Natural killer cell treated with Interleukin-12 subunit alpha and Interleukin-12 subunit beta and Interleukin-15 and Interleukin-18, amount 100 ng/mL, for 72 hours (primary cell): ENCODE measurements at regions not wholly inside any gene's neighbourhood (a gene's known extent, or its start where the extent isn't known, plus 50 kb on each side); places are given as distances from the start of the nearest gene placed in this dataset.

Source experiments
- ATAC-seq, 2 donors: fragments of 150-1000 bp; cut with Tn5 transposase in 1 of 2; sonication (Bioruptor Pico), chemical (Tn5 transposase) in 1 of 2; 2 replicates each; pipeline ENCODE4 v1.10.0; 2021
- DNase-seq: peaks from one replicate; pipeline ENCODE4 v3.0.0; 2022; ENCODE audit warnings: low spot score
- H3K27ac Mint-ChIP-seq, 2 donors: 1 replicate in 1 of 2; 2 replicates in 1 of 2; pipeline ENCODE4 v1.8.0; 2022; ENCODE audit warnings: mixed read lengths in 2 of 2, mild to moderate bottlenecking in 1 of 2, moderate library complexity in 1 of 2
- H3K27me3 Mint-ChIP-seq, 2 donors: 1 replicate in 1 of 2; 2 replicates in 1 of 2; pipeline ENCODE4 v1.8.0; 2022; ENCODE audit warnings: mixed read lengths in 2 of 2
- H3K36me3 Mint-ChIP-seq: one replicate; pipeline ENCODE4 v1.8.0; 2022; ENCODE audit warnings: mixed read lengths
- H3K4me1 Mint-ChIP-seq, 2 donors: 1 replicate in 1 of 2; 2 replicates in 1 of 2; pipeline ENCODE4 v1.8.0; 2022; ENCODE audit warnings: low read depth in 2 of 2, mixed read lengths in 2 of 2, mild to moderate bottlenecking in 1 of 2
- H3K4me3 Mint-ChIP-seq: one replicate; pipeline ENCODE4 v1.8.0; 2022; ENCODE audit warnings: mixed read lengths
- H3K9me3 Mint-ChIP-seq: 2 replicates; pipeline ENCODE4 v1.8.0; 2022; ENCODE audit warnings: mixed read lengths

GRCh38 chr2:9143264-9143815, 63.3 kb upstream of the ASAP2 start:
- H3K36me3 Mint-ChIP-seq: no peaks in the 10 kb centered on the region
- no peak overlapping the region for H3K27ac Mint-ChIP-seq
- no peak for ATAC-seq

DNA sequence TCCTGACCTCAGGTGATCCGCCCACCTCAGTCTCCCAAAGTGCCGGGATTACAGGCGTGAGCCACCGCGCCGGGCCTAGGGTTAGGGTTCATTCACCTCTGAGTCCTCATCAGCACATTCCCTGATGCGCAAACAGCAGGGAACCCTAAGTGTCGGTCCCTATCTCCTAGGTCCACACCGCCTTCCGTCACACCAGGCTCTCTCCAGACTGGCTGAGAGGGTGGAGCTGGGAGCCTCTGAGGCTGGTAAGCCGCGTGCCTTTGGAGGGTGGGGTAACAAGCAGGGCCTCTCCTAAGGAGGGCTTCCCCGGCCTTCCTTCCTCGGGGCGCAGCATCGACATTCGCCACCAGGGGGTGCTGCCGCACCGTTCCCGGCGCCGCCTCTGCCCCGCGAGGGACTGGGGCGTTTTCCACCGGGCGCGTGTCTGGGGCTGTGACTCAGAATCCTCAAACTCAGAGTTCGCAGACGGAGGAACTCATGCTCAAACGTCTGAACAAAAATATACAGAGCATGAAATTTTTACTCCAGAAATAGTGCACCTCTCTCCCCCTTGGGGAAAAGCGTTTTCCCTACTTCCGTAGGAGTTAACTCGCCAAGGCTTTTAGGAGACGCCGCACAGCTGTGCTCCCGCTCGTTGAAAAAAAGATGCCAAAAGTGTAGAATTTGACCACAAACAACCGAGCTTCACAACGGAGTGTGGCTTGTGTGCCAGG, 63.9 kb upstream of the ASAP2 start:
- DNase-seq (peak; percentile 84), ATAC-seq (peak; percentile 86 to 87)
- Mint-ChIP-seq H3K9me3 (no peaks in the 10 kb centered on the region), H3K4me3 (no peak overlapping the region), H3K27ac (no peak overlapping the region), H3K27me3 (peaks cover 15 to 24% of the 10 kb centered on the region in 2 donors), H3K4me1 (no peaks in the 10 kb centered on the region), H3K36me3 (no peaks in the 10 kb centered on the region)

More at GRCh38 chr2:9143264-9143815, 63.3 kb upstream of the ASAP2 start:
- Mint-ChIP-seq H3K4me1 (no peaks in the 10 kb centered on the region), H3K9me3 (no peaks in the 10 kb centered on the region), H3K27me3 (peaks cover 15 to 24% of the 10 kb centered on the region in 2 donors), H3K4me3 (no peak overlapping the region)
- no peak for DNase-seq

GRCh38 chr2:9141706-9142460, 64.7 kb upstream of the ASAP2 start:
- DNase-seq (no peak), ATAC-seq (no peak)
- Mint-ChIP-seq H3K4me1 (no peaks in the 10 kb centered on the region), H3K9me3 (no peaks in the 10 kb centered on the region), H3K4me3 (no peak overlapping the region), H3K36me3 (no peaks in the 10 kb centered on the region), H3K27me3 (peaks cover 15 to 22% of the 10 kb centered on the region in 2 donors), H3K27ac (no peak overlapping the region)

DNA sequence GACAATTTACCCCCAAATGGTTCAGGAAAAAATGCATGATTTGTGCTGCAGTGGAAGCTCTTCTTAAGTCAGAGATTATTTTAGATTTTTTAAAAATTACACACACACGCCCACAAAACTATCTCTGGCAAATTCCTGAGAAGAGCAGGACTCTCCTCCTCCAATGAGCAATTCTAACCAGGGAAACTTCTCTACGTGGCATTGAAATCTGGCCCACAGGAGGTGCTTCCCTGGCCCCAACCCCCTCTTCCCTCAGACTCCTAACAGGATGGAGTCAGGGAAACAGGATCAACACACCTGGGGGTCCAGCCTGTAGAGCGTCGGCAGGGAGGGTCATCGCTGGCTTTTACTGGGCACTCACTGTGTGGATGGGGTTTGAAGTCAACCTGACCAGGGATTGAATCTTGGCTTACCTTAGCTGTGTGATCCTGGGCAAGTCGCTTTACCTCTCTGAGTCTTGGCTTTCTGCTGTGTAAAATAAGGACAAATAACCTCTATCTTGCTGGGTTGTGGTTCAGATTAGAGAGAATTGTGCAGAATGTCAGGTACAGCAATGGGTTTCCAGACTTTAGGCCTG, 65.4 kb upstream of the ASAP2 start:
- Mint-ChIP-seq H3K27ac (no peak overlapping the region), H3K4me3 (no peak overlapping the region), H3K36me3 (no peaks in the 10 kb centered on the region), H3K27me3 (peaks cover 15 to 20% of the 10 kb centered on the region in 2 donors), H3K4me1 (no peaks in the 10 kb centered on the region), H3K9me3 (no peaks in the 10 kb centered on the region)
- ATAC-seq (no peak), DNase-seq (no peak)

DNA sequence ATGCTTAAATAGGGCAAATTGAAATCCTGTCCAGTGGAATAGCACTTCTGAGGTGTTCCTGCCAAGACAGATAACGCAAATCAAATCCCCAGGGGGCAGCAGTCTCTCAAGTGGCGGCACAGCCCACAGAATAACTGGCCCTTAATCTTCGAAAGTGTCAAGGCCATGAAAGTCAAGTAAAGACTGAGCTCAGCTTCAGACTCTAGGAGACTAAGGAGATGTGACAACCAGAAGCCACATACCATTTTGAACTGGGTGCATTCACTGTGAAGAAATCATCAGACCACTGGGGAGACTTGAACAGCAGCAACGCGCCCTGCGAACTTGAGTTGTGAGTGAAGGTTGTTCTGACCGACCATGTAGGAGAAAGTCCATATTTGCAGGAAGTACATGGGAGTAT, 66.0 kb upstream of the ASAP2 start:
- no peaks in the 10 kb centered on the region for H3K36me3 Mint-ChIP-seq
- H3K4me1 Mint-ChIP-seq: no peaks in the 10 kb centered on the region
- peaks cover 15 to 20% of the 10 kb centered on the region in 2 donors for H3K27me3 Mint-ChIP-seq
- no peak overlapping the region for H3K4me3 Mint-ChIP-seq
- no peak for ATAC-seq
- DNase-seq: no peak
- no peaks in the 10 kb centered on the region for H3K9me3 Mint-ChIP-seq
- no peak overlapping the region for H3K27ac Mint-ChIP-seq

DNA sequence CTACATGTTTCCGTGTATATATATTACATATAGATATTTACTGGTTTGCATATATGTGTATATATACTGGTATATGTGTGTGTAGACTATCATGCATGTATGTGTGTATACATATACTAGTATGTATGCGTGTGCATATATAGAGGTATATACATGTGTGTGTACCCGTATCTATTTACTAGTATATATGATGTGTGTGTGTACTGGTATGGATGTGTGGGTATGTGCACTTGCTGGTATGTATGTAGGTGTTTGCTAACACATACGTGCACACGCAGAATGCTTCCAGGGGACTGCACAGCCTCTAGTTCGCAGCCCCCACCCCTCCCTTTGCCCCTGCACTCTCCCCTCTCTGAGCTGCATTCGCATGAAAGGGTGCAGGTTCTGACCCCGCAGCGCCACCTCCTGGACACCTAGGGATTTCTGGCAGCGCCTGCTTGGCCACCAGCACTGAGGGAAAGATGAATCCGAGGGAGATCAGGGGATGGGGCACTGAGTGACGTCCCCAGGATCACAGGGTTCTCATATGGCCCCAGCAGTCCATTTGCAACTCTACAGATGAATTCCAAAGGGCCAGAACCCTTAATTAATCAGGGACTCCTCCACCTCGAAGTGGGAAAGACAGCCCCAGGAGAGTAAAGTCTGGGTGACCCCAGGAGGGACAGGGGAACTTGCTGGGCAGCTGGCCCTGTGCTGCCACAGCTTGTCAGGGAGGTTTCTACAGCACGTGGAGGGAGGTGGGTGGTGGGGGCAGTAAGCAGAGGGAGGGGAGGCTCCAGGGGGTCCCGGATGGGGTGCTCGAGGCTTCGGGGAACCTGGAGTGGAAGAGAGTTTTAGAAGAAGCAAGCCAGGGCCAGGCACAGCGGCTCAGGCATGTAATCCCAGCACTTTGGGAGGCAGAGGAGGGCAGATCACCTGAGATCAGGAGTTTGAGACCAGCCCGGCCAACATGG, 66.8 kb upstream of the ASAP2 start:
- H3K9me3 Mint-ChIP-seq: no peaks in the 10 kb centered on the region
- H3K27ac Mint-ChIP-seq: no peak overlapping the region
- H3K36me3 Mint-ChIP-seq: no peaks in the 10 kb centered on the region
- no peak for ATAC-seq
- H3K4me3 Mint-ChIP-seq: no peak overlapping the region
- no peaks in the 10 kb centered on the region for H3K4me1 Mint-ChIP-seq
- peaks cover 15 to 16% of the 10 kb centered on the region in 2 donors for H3K27me3 Mint-ChIP-seq
- no peak for DNase-seq

- ATAC-seq: no peak
- DNase-seq: no peak
- peaks cover 15 to 17% of the 10 kb centered on the region in 2 donors for H3K27me3 Mint-ChIP-seq
- no peak overlapping the region for H3K4me3 Mint-ChIP-seq
- peaks cover 2% of the 10 kb centered on the region for H3K9me3 Mint-ChIP-seq
- no peaks in the 10 kb centered on the region for H3K4me1 Mint-ChIP-seq
- peaks cover 7% of the 10 kb centered on the region for H3K36me3 Mint-ChIP-seq
- H3K27ac Mint-ChIP-seq: no peak overlapping the region
Observed at GRCh38 chr2:9137379-9138150, 69.0 kb upstream of the ASAP2 start.

DNA sequence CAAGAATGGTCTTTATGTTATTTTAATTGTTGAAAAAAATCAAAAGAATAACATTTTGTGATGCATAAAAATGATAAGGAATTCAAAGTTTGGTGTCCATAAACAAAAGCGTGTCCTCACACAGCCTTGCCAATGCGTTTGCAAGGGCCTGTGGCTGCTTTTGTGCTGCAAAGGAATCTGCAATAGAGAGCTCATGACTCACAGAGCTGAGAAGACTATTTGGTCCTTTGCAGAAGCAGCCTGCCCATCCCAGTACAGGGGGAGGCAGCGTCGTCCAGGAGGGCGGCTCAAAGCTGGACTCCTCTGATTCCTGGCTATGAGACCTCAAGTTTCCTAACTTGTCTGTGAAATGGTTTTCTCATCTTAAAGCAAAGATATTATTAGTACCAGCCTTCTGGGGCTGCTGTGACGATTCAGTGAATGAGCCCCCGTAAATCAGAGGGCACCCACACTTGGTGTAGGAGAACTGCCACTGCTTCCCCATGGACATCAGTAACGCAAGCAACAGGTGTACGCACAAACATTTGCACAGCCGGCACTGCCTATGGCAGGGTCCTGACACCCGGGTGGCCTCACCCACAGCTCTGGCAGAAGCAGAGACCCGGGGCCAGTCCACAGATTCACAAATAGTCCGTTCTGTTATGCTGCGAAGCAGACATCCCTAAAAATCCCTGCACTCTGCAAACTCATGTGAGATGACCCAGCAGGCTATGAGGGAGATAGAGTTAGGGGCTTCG, 70.6 kb upstream of the ASAP2 start:
- ATAC-seq (no peak), DNase-seq (no peak)
- peaks cover 7 to 9% of the 10 kb centered on the region in 2 donors for H3K27me3 Mint-ChIP-seq
- H3K9me3 Mint-ChIP-seq: peaks cover 2% of the 10 kb centered on the region
- H3K36me3 Mint-ChIP-seq: peaks cover 7% of the 10 kb centered on the region
- H3K4me1 Mint-ChIP-seq: no peaks in the 10 kb centered on the region
- no peak overlapping the region for H3K4me3 Mint-ChIP-seq
- no peak overlapping the region for H3K27ac Mint-ChIP-seq

DNA sequence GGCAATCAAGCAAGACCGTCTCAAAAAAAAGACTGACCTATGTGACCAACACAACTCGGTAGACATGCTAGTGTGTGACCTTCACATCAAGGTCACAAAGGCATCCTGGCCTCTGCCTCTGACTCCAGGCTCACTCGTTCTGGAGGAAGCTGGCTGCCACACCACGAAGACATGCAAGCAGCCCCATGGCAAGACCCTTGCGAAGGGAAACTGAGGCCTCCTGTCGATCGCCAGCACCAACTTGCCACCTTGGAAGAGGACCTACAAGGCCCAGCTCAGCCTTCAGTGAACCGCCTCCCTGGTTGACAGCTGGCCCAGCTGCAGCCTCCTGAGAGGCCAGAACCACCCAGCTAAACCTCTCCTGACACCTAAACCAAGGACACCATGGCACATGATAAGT, 79.3 kb upstream of the ASAP2 start:
- H3K9me3 Mint-ChIP-seq: no peaks in the 10 kb centered on the region
- no peak for DNase-seq
- no peaks in the 10 kb centered on the region for H3K36me3 Mint-ChIP-seq
- ATAC-seq: no peak
- no peak overlapping the region for H3K27ac Mint-ChIP-seq
- no peak overlapping the region for H3K4me3 Mint-ChIP-seq
- no peaks in the 10 kb centered on the region for H3K4me1 Mint-ChIP-seq
- peaks cover 4 to 20% of the 10 kb centered on the region in 2 donors for H3K27me3 Mint-ChIP-seq

DNA sequence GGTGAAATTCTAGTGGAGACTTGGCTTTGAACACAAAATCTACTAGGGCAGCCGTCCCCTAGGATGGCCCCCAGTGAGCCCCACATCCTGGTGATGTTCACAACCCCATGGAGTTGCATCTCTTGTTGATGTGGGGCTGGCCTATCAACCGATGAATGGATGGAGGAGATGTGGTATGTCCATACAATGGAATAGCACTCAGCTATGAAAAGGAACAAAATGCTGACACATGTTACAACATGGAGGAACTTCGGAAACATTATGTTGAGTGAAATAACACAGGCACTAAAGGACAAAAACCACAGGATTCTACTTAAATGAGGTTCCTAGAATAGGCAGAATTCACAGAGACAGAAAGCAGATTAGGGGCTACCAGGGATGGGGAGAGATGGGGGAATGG, 80.1 kb upstream of the ASAP2 start:
- Mint-ChIP-seq H3K4me3 (no peak overlapping the region), H3K36me3 (no peaks in the 10 kb centered on the region), H3K9me3 (no peaks in the 10 kb centered on the region), H3K4me1 (no peaks in the 10 kb centered on the region), H3K27ac (no peak overlapping the region), H3K27me3 (peaks cover 4 to 21% of the 10 kb centered on the region in 2 donors)
- DNase-seq (no peak), ATAC-seq (no peak)

GRCh38 chr2:9124231-9124741, 82.3 kb upstream of the ASAP2 start:
- H3K27me3 Mint-ChIP-seq: peaks cover 4 to 13% of the 10 kb centered on the region in 2 donors
- DNase-seq: no peak
- no peak overlapping the region for H3K27ac Mint-ChIP-seq
- no peaks in the 10 kb centered on the region for H3K36me3 Mint-ChIP-seq
- H3K4me3 Mint-ChIP-seq: no peak overlapping the region
- peak in 1 of 2 donors; percentile 55 for ATAC-seq
- no peaks in the 10 kb centered on the region for H3K4me1 Mint-ChIP-seq
- H3K9me3 Mint-ChIP-seq: no peaks in the 10 kb centered on the region

DNA sequence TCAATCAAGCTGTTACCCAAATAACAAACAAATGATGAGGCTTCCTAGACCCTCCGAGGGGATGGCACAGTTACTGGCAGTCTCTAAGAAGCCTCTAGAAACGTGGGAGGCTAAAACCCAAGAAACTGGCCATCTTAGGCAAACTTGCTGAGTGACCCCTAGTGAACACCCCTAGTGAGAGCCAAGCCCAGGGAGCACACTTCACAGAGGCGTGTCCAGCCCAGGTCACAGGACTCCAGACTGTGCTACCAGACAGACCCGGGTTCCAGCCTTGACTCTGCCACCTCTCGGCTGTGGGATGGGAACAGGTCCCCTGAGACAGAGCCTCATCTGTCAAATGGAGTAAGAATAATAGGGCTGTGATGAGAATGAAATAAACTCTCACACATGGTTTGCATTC, 83.5 kb upstream of the ASAP2 start:
- Mint-ChIP-seq H3K36me3 (no peaks in the 10 kb centered on the region), H3K27ac (no peak overlapping the region), H3K4me1 (no peaks in the 10 kb centered on the region), H3K27me3 (peaks cover 7% of the 10 kb centered on the region in 2 donors), H3K4me3 (no peak overlapping the region), H3K9me3 (no peaks in the 10 kb centered on the region)
- ATAC-seq (peak in 1 of 2 donors; percentile 17), DNase-seq (no peak)
